Colonic mucosa (tissue), 4 donors: ENCODE measurements at regions not wholly inside any gene's neighbourhood (a gene's known extent, or its start where the extent isn't known, plus 50 kb on each side); places are given as distances from the start of the nearest gene placed in this dataset.
"Not testable (repeated sequence)": the region's sequence is repeated elsewhere in the genome, so short reads cannot be mapped to it uniquely, and the experiment has no call there.

Experiments used
- DNase-seq: peaks from one replicate; pipeline ENCODE4 v3.0.0-alpha.2; 2020
- H3K27ac ChIP-seq: fragments of 200-600 bp; one replicate; pipeline ENCODE4 v1.8.0; 2021
- H3K27me3 ChIP-seq: fragments of 200-600 bp; one replicate; pipeline ENCODE4 v1.8.0; 2021
- H3K36me3 ChIP-seq: fragments of 200-600 bp; one replicate; pipeline ENCODE4 v1.8.0; 2021
- H3K4me1 ChIP-seq: fragments of 200-600 bp; one replicate; pipeline ENCODE4 v1.8.0; 2021; ENCODE audit warnings: mild to moderate bottlenecking
- H3K4me3 ChIP-seq: fragments of 200-600 bp; one replicate; pipeline ENCODE4 v1.8.0; 2021
- H3K9ac ChIP-seq, 2 donors: one replicate each; pipeline ENCODE4 v1.7.0; 2013; ENCODE audit warnings: control low read depth in 2 of 2, low read depth in 2 of 2, low read length in 2 of 2
- H3K9me3 ChIP-seq: fragments of 200-600 bp; one replicate; pipeline ENCODE4 v1.8.0; 2021
- CTCF ChIP-seq: fragments of 200-600 bp; IDR thresholded peaks from one replicate; pipeline ENCODE4 v1.8.0; 2022; ENCODE audit warnings: antibody characterized with exemption, mild to moderate bottlenecking
- intact Hi-C: fragments of 100-400 bp; cut with DNase I; formaldehyde crosslinking; loops from one replicate; pipeline ENCODE4 v1.14.1; 2022
- donor health status: healthy.
- donor health status: DM: no; HTN: no; CAD: no.
- donor health status: DM: no; HTN: no; CAD: no.

GRCh38 chr16:80253741-80254140 lies 287.1 kb upstream of the DYNLRB2 start:
- H3K27ac ChIP-seq, result no peak overlapping the region
- no peak overlapping the region for H3K4me3 ChIP-seq
- H3K27me3 ChIP-seq, result no peaks in the 10 kb centered on the region
- DNase-seq, result no peak
- intact Hi-C loops, result no loop called here
- no peak overlapping the region for H3K9ac ChIP-seq
- no peaks in the 10 kb centered on the region for H3K4me1 ChIP-seq
- H3K9me3 ChIP-seq, result no peaks in the 10 kb centered on the region
- no peak for TF ChIP-seq CTCF
- no peaks in the 10 kb centered on the region for H3K36me3 ChIP-seq

DNA sequence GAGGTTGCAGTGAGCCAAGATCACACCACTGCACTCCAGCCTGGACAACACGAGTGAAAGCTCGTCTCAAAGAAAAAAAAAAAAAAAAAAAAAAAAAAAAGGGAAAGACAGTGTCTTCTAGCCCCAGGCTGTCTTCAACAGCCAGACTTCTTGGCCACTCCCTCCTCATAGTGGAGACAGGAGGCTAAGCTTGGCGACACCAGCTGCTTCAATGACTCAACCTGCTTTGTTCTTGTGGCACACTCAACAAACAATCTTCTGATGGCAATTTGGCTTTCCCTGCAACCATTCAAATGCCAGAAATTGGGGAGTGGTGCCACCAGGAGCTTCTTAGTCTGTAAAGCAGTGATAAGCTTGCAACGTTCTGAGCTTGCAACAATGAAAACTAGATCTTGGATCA lies 290.4 kb upstream of the DYNLRB2 start:
- Histone ChIP-seq H3K27ac (no peak overlapping the region), H3K4me1 (no peaks in the 10 kb centered on the region), H3K9me3 (no peaks in the 10 kb centered on the region), H3K9ac (no peak overlapping the region), H3K4me3 (no peak overlapping the region), H3K27me3 (no peaks in the 10 kb centered on the region), H3K36me3 (no peaks in the 10 kb centered on the region)
- DNase-seq, result no peak
- no peak for TF ChIP-seq CTCF
- intact Hi-C loops, result no loop called here

- H3K36me3 ChIP-seq, H3K9ac ChIP-seq, intact Hi-C loops, H3K9me3 ChIP-seq, H3K4me3 ChIP-seq, H3K27ac ChIP-seq, H3K27me3 ChIP-seq, H3K4me1 ChIP-seq, DNase-seq: not testable (repeated sequence)
Measured at GRCh38 chr16:80243303-80243702, 297.5 kb upstream of the DYNLRB2 start.

- DNase-seq, H3K9me3 ChIP-seq, H3K9ac ChIP-seq, H3K27me3 ChIP-seq, H3K27ac ChIP-seq, H3K36me3 ChIP-seq, intact Hi-C loops, H3K4me1 ChIP-seq, H3K4me3 ChIP-seq: not testable (repeated sequence)
Measured at GRCh38 chr16:80242279-80242678, 298.5 kb upstream of the DYNLRB2 start.

DNA sequence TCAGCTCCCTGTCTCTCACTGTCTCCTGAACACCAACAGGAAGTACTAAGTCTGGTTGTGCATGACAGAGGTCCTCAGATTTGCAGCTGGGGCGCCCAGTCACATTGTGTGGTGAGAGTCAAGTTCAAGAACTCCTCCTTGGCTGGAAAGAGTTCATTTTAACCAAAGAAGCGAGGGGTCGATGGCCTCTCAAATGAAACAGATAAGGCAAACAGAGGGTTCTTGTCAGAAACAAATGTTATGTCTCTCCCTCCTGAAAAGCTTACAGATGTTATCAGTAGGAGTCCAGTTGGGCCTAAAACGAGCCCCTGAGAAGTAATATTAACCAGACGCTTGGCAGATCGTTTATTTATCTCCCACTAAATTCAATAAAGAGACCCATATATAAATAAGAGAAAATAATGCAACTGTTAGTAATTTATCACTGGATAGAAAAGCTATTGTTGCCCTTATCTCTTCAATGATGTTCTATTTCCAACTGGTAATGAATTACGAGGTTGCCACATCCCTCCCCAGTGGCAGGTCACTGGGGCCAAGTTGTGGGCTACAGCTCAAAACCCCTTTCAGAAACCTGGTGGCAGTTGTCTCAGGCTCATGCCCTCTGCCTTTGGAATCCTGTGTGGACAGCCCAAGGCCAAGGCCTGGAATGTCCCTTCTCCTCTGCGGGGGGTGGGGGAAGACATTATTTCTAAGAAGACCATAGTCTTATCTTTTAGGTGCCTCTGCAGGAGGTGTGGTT lies 307.5 kb upstream of the DYNLRB2 start:
- no peaks in the 10 kb centered on the region for H3K36me3 ChIP-seq
- DNase-seq, result no peak
- intact Hi-C loops, result no loop called here
- TF ChIP-seq CTCF, result no peak
- H3K9me3 ChIP-seq, result no peaks in the 10 kb centered on the region
- no peaks in the 10 kb centered on the region for H3K27me3 ChIP-seq
- no peak overlapping the region for H3K9ac ChIP-seq
- no peak overlapping the region for H3K27ac ChIP-seq
- no peak overlapping the region for H3K4me3 ChIP-seq
- H3K4me1 ChIP-seq, result no peaks in the 10 kb centered on the region

DNA sequence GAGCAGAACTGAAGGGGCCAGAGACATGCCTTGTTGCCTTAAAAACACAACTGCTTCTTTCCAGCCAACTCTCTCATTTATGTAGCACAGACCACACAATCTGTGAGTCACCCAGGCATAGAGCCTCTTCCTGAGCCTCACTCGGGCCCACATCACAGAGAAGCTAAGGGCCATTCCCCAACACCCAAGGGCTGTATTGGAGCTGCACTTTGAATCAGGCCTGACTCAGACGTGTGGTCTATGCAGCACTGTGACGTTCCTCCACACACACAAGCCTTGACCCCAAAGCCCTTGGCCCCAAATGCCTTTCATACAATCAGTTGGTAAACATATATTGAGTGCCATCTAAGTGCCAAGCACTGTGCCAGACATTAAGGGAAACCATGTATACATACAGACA lies 308.9 kb upstream of the DYNLRB2 start:
- no peaks in the 10 kb centered on the region for H3K27me3 ChIP-seq
- no peak overlapping the region for H3K4me3 ChIP-seq
- no peak overlapping the region for H3K9ac ChIP-seq
- H3K27ac ChIP-seq, result no peak overlapping the region
- H3K36me3 ChIP-seq, result no peaks in the 10 kb centered on the region
- no peak for DNase-seq
- no peak for TF ChIP-seq CTCF
- intact Hi-C loops, result no loop called here
- H3K9me3 ChIP-seq, result no peaks in the 10 kb centered on the region
- H3K4me1 ChIP-seq, result no peaks in the 10 kb centered on the region
